Uterus (tissue), 2 donors: ENCODE measurements at regions not wholly inside any gene's neighbourhood (a gene's known extent, or its start where the extent isn't known, plus 50 kb on each side); places are given as distances from the start of the nearest gene placed in this dataset.

ENCODE experiments used
- POLR2A ChIP-seq, 2 donors: fragments of 450-650 bp; IDR thresholded peaks; one replicate each; pipeline ENCODE4 v1.6.1; 2016; ENCODE audit warnings: antibody characterized with exemption in 2 of 2, mild to moderate bottlenecking in 1 of 2, moderate library complexity in 1 of 2
- TF ChIP-seq, protein P1 (sequence below), 4 experiments: fragments of 200-600 bp in 2 of 4; fragments of 450-650 bp in 2 of 4; sonication (generic) in 2 of 4; IDR thresholded peaks; one replicate each; pipeline ENCODE4 v1.5.1; 2016 to 2019; ENCODE audit warnings: antibody characterized with exemption in 4 of 4, mild to moderate bottlenecking in 2 of 4, moderate library complexity in 1 of 4

DNA sequence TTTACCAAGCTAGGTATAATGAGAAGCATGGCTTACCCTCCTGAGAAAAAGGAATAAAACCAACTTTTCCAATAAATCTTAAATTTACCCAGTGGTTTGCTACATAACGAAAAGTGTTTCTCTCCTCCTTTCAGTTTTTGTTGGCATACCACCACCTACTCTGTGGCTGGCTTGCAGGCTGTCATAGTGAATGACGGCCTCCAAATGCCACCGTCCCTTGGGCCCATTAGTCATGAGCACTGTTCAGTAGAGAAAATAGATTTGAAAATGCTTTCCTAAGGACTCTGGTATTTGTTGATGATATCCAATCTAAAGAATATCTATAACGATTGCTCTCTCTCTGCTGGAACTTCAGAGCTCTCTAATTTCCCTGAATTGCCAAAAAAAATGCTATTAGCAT, 488.3 kb downstream of the MAGEE1 start:
- TF ChIP-seq, protein P1, sequence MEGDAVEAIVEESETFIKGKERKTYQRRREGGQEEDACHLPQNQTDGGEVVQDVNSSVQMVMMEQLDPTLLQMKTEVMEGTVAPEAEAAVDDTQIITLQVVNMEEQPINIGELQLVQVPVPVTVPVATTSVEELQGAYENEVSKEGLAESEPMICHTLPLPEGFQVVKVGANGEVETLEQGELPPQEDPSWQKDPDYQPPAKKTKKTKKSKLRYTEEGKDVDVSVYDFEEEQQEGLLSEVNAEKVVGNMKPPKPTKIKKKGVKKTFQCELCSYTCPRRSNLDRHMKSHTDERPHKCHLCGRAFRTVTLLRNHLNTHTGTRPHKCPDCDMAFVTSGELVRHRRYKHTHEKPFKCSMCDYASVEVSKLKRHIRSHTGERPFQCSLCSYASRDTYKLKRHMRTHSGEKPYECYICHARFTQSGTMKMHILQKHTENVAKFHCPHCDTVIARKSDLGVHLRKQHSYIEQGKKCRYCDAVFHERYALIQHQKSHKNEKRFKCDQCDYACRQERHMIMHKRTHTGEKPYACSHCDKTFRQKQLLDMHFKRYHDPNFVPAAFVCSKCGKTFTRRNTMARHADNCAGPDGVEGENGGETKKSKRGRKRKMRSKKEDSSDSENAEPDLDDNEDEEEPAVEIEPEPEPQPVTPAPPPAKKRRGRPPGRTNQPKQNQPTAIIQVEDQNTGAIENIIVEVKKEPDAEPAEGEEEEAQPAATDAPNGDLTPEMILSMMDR (IDR thresholded peaks at IDR 0.05): no peak
- TF ChIP-seq POLR2A (IDR thresholded peaks at IDR 0.05): no peak
